CD4-positive, alpha-beta memory T cell (primary cell): ENCODE measurements at regions not wholly inside any gene's neighbourhood (a gene's known extent, or its start where the extent isn't known, plus 50 kb on each side); places are given as distances from the start of the nearest gene placed in this dataset.

Experiments used
- CTCF ChIA-PET: fragments of 350-600 bp; sonication (Branson Sonifier 250); formaldehyde crosslinking; loops from one replicate; lab custom pipeline; 2021; ENCODE audit warnings: inconsistent platforms; ENCODE audit not compliant: partially characterized antibody; lab: Charles Lee
- POLR2A ChIA-PET: fragments of 350-600 bp; sonication (Branson Sonifier 250); formaldehyde crosslinking; loops from one replicate; lab custom pipeline; 2021; ENCODE audit not compliant: partially characterized antibody; lab: Charles Lee
- DNase-seq, 5 donors: peaks; one replicate each; pipeline versions ENCODE4 v3.0.0 to v3.0.0-alpha.2; 2020 to 2022; ENCODE audit warnings: mixed read lengths in 1 of 5
- H3K27ac ChIP-seq: one replicate; pipeline ENCODE4 v1.7.0; 2013; ENCODE audit warnings: low read depth, low read length
- H3K27me3 ChIP-seq: 2 replicates; pipeline ENCODE4 v1.7.0; 2013; ENCODE audit warnings: mild to moderate bottlenecking, low read length, moderate library complexity; ENCODE audit not compliant: insufficient read depth
- H3K36me3 ChIP-seq: 2 replicates; pipeline ENCODE4 v1.7.0; 2013; ENCODE audit warnings: mild to moderate bottlenecking, low read length, moderate library complexity; ENCODE audit not compliant: insufficient read depth
- H3K4me1 ChIP-seq: 2 replicates; pipeline ENCODE4 v1.7.0; 2013; ENCODE audit warnings: mild to moderate bottlenecking, low read length, moderate library complexity; ENCODE audit not compliant: insufficient read depth
- H3K4me3 ChIP-seq, 2 donors: one replicate each; pipeline ENCODE4 v1.7.0; 2013; ENCODE audit warnings: low read length in 2 of 2, mild to moderate bottlenecking in 1 of 2
- H3K9me3 ChIP-seq, 2 donors: one replicate each; pipeline ENCODE4 v1.7.0; 2013; ENCODE audit warnings: low read length in 2 of 2, control low read depth in 1 of 2; ENCODE audit not compliant: control insufficient read depth in 1 of 2
- H3K27ac Mint-ChIP-seq, 7 donors: one replicate each; pipeline ENCODE4 v1.8.0; 2020 to 2021; ENCODE audit warnings: mixed read lengths in 7 of 7, mild to moderate bottlenecking in 6 of 7, inconsistent platforms in 3 of 7, moderate library complexity in 3 of 7
- H3K27me3 Mint-ChIP-seq, 2 donors: one replicate each; pipeline ENCODE4 v1.8.0; 2020 to 2021; ENCODE audit warnings: mixed read lengths in 2 of 2
- H3K36me3 Mint-ChIP-seq, 2 donors: one replicate each; pipeline ENCODE4 v1.8.0; 2020 to 2021; ENCODE audit warnings: mixed read lengths in 2 of 2, inconsistent platforms in 1 of 2, mild to moderate bottlenecking in 1 of 2
- H3K4me1 Mint-ChIP-seq, 4 donors: one replicate each; pipeline ENCODE4 v1.8.0; 2020 to 2021; ENCODE audit warnings: mixed read lengths in 4 of 4, mild to moderate bottlenecking in 1 of 4
- H3K4me3 Mint-ChIP-seq, 8 donors: one replicate each; pipeline ENCODE4 v1.8.0; 2020 to 2021; ENCODE audit warnings: mixed read lengths in 8 of 8, mild to moderate bottlenecking in 7 of 8, moderate library complexity in 6 of 8, inconsistent platforms in 3 of 8
- H3K9me3 Mint-ChIP-seq, 8 donors: one replicate each; pipeline ENCODE4 v1.8.0; 2020 to 2021; ENCODE audit warnings: mixed read lengths in 8 of 8, mild to moderate bottlenecking in 5 of 8, inconsistent platforms in 3 of 8, moderate library complexity in 1 of 8
- intact Hi-C: fragments of 100-400 bp; cut with micrococcal nuclease; formaldehyde crosslinking; loops from one replicate; pipeline ENCODE4 v1.15.1; 2023

DNA sequence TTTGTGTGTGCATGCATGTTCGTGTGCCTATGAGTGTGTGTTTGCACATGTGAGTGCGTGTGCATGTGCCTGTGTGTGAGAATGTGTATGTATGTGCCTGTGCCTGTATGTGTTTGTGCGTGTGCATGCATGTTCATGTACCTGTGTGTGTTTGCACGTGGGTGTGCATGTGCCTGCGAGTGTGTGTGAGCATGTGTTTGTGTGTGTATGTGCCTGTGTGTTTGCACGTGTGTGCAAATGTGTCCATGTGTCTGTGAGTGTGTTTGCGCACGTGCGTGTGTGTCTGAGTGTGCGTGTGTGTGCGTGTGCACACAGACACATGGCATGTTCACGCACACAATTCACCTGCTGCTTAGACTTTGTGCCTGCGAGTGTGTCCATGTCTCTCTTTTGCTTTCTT is 853.5 kb upstream of the SALL3 start:
- CTCF ChIA-PET: no interaction called here
- intact Hi-C loops: no loop called here
- no peak for DNase-seq

DNA sequence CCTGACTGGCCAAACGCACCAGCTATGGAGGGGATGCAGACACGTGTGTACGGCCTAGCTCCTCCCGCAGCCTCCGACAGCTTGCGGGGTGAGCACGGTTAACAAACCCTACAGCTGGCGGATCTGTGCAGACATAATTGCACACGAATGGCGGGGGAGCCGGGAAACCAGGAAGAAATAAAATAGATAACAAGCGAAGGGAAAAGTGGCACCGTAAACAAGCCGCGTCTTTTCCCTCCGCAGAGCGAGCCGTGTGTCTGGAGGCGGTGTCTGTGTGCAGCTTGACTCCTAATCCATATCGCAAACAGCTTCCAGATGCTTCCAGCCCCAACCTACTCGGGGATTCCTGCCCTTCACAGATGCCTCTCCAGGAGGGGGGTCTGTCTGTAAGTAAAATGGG is 853.1 kb upstream of the SALL3 start:
- no peaks in the 10 kb centered on the region for H3K4me1 ChIP-seq
- DNase-seq: no peak
- no peak overlapping the region for H3K27ac Mint-ChIP-seq
- H3K27me3 ChIP-seq: no peaks in the 10 kb centered on the region
- intact Hi-C loops: no loop called here
- ChIA-PET CTCF (no interaction called here), POLR2A (no interaction called here)
- H3K27me3 Mint-ChIP-seq: no peaks in the 10 kb centered on the region
- H3K4me3 Mint-ChIP-seq: no peak overlapping the region
- no peaks in the 10 kb centered on the region for H3K4me1 Mint-ChIP-seq
- H3K4me3 ChIP-seq: no peak overlapping the region
- H3K9me3 ChIP-seq: peaks cover 0 to 5% of the 10 kb centered on the region in 2 donors
- H3K9me3 Mint-ChIP-seq: peaks cover 0 to 20% (median 11%) of the 10 kb centered on the region in 8 donors
- H3K27ac ChIP-seq: no peak overlapping the region
- no peaks in the 10 kb centered on the region for H3K36me3 ChIP-seq
- H3K36me3 Mint-ChIP-seq: no peaks in the 10 kb centered on the region

More for the DNA sequence above, 853.5 kb upstream of the SALL3 start:
- Mint-ChIP-seq H3K36me3 (no peaks in the 10 kb centered on the region), H3K4me3 (no peak overlapping the region), H3K27me3 (no peaks in the 10 kb centered on the region), H3K9me3 (peaks cover 0 to 21% (median 12%) of the 10 kb centered on the region in 8 donors), H3K27ac (no peak overlapping the region), H3K4me1 (no peaks in the 10 kb centered on the region)
- Histone ChIP-seq H3K27ac (no peak overlapping the region), H3K4me3 (no peak overlapping the region), H3K4me1 (no peaks in the 10 kb centered on the region), H3K27me3 (no peaks in the 10 kb centered on the region), H3K9me3 (peaks cover 0 to 5% of the 10 kb centered on the region in 2 donors), H3K36me3 (no peaks in the 10 kb centered on the region)
- POLR2A ChIA-PET: no interaction called here

DNA sequence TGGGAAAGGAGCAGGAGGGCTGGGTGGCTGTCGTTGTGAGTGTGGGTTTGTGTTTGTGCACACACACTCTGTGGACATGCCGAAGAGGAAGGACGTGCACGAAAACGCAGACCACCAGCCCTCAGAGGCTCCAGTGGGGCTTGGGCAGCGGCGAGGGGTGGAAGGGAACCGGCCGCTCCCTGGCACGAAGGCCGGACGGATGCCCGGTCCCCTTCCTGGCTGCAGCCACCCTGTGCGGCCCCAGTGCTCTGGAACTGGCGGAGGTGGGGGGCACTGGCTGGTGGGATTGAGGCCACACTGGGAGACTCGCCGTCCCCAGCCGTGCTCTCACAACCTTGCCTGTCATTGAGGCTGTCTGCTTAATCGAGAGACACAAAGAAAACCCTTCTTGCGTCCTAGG is 852.6 kb upstream of the SALL3 start:
- intact Hi-C loops: no loop called here
- no peak overlapping the region for H3K4me3 Mint-ChIP-seq
- H3K36me3 Mint-ChIP-seq: no peaks in the 10 kb centered on the region
- Histone ChIP-seq H3K36me3 (no peaks in the 10 kb centered on the region), H3K9me3 (peaks cover 0 to 5% of the 10 kb centered on the region in 2 donors), H3K4me1 (no peaks in the 10 kb centered on the region), H3K27me3 (no peaks in the 10 kb centered on the region), H3K27ac (no peak overlapping the region), H3K4me3 (no peak overlapping the region)
- peaks cover 0 to 17% (median 10%) of the 10 kb centered on the region in 8 donors for H3K9me3 Mint-ChIP-seq
- CTCF ChIA-PET: no interaction called here
- no peaks in the 10 kb centered on the region for H3K4me1 Mint-ChIP-seq
- DNase-seq: no peak
- POLR2A ChIA-PET: no interaction called here
- H3K27ac Mint-ChIP-seq: no peak overlapping the region
- no peaks in the 10 kb centered on the region for H3K27me3 Mint-ChIP-seq

DNA sequence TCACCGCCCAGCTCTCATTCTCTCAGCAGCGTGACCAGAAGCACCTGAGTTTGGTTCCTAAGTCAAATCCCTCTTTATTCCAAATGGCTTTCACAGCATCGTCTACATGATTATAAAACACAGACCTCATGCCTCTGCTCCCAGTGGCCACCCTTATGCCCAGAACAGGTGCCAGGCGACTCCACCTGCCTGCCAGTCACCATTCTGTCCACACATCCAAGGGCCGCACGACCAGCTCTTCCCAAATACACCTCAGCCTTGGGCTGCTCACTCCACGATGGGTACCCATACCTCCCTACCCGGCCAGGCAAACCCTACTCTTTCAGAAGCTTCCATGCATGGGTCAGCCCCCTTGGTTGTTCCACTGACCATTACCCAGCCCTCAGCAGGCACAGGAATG is 851.6 kb upstream of the SALL3 start:
- Histone ChIP-seq H3K36me3 (no peaks in the 10 kb centered on the region), H3K9me3 (peaks cover 0 to 5% of the 10 kb centered on the region in 2 donors), H3K4me1 (no peaks in the 10 kb centered on the region), H3K27me3 (no peaks in the 10 kb centered on the region), H3K4me3 (no peak overlapping the region), H3K27ac (no peak overlapping the region)
- Mint-ChIP-seq H3K4me3 (no peak overlapping the region), H3K27ac (no peak overlapping the region), H3K4me1 (no peaks in the 10 kb centered on the region), H3K36me3 (no peaks in the 10 kb centered on the region), H3K9me3 (peaks cover 0 to 17% (median 10%) of the 10 kb centered on the region in 8 donors), H3K27me3 (no peaks in the 10 kb centered on the region)
- intact Hi-C loops: no loop called here
- no peak for DNase-seq
- ChIA-PET CTCF (no interaction called here), POLR2A (no interaction called here)

DNA sequence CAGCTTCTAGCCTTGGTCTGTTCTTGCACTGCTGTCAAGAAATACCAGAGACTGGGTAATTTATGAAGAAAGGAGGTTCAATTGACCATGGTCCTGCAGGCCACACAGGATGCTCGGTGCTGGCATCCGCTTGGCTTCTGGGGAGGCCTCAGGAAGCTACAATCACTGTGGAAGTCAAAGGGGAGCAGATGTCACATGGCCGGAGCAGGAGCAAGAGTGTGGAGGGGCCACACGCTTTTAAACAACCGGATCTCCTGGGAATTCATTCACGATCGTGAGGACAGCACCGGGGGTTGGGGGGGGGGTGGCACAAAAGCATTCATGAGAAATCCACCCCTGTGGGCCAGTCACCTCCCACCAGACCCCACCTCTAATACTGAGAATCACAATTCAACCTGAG is 850.4 kb upstream of the SALL3 start:
- DNase-seq: no peak
- H3K4me1 Mint-ChIP-seq: no peaks in the 10 kb centered on the region
- ChIA-PET POLR2A (no interaction called here), CTCF (no interaction called here)
- no peaks in the 10 kb centered on the region for H3K36me3 ChIP-seq
- H3K4me3 Mint-ChIP-seq: no peak overlapping the region
- H3K27me3 ChIP-seq: no peaks in the 10 kb centered on the region
- no peak overlapping the region for H3K27ac ChIP-seq
- H3K9me3 ChIP-seq: peaks cover 0 to 5% of the 10 kb centered on the region in 2 donors
- H3K27ac Mint-ChIP-seq: no peak overlapping the region
- no peaks in the 10 kb centered on the region for H3K27me3 Mint-ChIP-seq
- intact Hi-C loops: no loop called here
- no peaks in the 10 kb centered on the region for H3K36me3 Mint-ChIP-seq
- H3K4me3 ChIP-seq: no peak overlapping the region
- H3K9me3 Mint-ChIP-seq: peaks cover 0 to 17% (median 10%) of the 10 kb centered on the region in 8 donors
- no peaks in the 10 kb centered on the region for H3K4me1 ChIP-seq

DNA sequence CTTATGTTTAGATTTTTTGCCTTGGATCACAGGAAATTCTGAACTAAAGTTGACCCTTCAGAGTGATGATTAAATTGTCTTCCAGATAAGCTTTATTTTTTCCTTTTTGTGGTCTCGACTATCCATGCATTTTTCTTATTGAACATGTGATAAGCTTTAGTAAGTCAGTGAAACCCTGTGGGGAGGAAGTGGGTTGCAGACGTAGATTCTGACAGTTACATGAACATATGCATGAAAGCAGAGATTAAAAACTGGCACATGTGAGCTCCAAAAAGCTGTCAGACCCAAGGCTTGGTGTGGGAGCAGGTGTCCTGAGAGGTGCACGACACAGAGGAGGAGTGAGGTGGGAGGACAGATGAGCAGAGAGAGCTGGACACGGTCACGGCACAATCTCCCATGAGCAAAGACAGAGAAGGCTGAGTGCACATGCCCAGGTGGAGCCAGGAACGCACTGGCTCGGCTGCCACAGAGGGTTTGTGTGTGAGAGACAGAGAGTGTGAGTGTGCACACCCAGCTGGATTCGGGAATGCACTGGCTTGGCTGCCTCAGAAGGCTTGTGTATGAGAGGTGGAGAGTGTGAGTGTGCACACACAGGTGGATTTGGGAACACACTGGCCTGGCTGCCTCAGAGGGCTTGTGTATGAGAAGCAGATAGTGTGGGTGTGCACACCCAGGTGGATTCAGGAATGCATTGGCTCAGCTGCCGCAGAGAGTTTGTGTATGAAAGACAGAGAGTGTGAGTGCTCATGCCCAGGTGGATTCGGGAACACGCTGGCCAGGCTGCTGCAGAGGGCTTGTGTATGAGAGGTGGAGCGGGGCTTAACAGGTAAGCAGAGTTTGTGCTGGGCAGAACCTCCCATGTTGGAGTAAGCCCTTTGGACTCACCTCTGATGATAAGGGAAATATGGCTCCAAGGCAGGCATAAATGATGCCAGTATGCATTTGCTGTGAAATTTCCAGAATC is 849.1 kb upstream of the SALL3 start:
- H3K27me3 ChIP-seq: no peaks in the 10 kb centered on the region
- Mint-ChIP-seq H3K9me3 (peaks cover 0 to 16% (median 8%) of the 10 kb centered on the region in 8 donors), H3K27me3 (no peaks in the 10 kb centered on the region), H3K4me1 (no peaks in the 10 kb centered on the region), H3K36me3 (no peaks in the 10 kb centered on the region), H3K27ac (no peak overlapping the region), H3K4me3 (peak overlapping the region in 1 of 8 donors; percentile 28)
- H3K4me1 ChIP-seq: no peaks in the 10 kb centered on the region
- ChIA-PET CTCF (no interaction called here), POLR2A (no interaction called here)
- no peak for DNase-seq
- H3K36me3 ChIP-seq: no peaks in the 10 kb centered on the region
- H3K9me3 ChIP-seq: peaks cover 0 to 5% of the 10 kb centered on the region in 2 donors
- H3K27ac ChIP-seq: no peak overlapping the region
- H3K4me3 ChIP-seq: no peak overlapping the region
- intact Hi-C loops: no loop called here

DNA sequence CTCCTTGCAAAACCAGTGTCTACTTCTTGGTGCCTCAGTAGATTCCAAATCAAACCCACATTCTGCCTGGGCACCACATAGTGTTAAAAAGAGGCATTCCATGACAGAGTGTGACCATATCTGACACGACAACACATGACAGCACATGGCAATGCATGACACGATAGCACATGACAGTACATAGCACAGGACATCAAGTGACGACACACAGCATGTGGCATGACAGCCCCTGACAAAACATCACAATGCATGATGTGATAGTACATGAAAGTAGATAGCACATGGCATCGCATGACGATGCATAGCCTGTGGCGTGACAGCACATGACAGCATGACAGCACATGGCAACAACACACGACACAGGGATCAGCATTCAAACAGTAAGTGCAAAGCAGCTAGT is 845.9 kb upstream of the SALL3 start:
- no peaks in the 10 kb centered on the region for H3K4me1 ChIP-seq
- POLR2A ChIA-PET: no interaction called here
- no peaks in the 10 kb centered on the region for H3K4me1 Mint-ChIP-seq
- no peak for DNase-seq
- peaks cover 0 to 2% (median 0%) of the 10 kb centered on the region in 8 donors for H3K9me3 Mint-ChIP-seq
- H3K36me3 ChIP-seq: no peaks in the 10 kb centered on the region
- no peak overlapping the region for H3K27ac ChIP-seq
- no peak overlapping the region for H3K4me3 ChIP-seq
- intact Hi-C loops: no loop called here
- H3K9me3 ChIP-seq: no peaks in the 10 kb centered on the region
- no peak overlapping the region for H3K4me3 Mint-ChIP-seq
- H3K27ac Mint-ChIP-seq: no peak overlapping the region
- H3K27me3 ChIP-seq: no peaks in the 10 kb centered on the region
- CTCF ChIA-PET: no interaction called here
- peaks cover 2 to 5% of the 10 kb centered on the region in 2 donors for H3K27me3 Mint-ChIP-seq
- no peaks in the 10 kb centered on the region for H3K36me3 Mint-ChIP-seq
